Ectodermal cell (in vitro differentiated cells): ENCODE measurements at regions not wholly inside any gene's neighbourhood (a gene's known extent, or its start where the extent isn't known, plus 50 kb on each side); places are given as distances from the start of the nearest gene placed in this dataset.

Experiments
- H3K27ac ChIP-seq: 2 replicates; pipeline ENCODE4 v1.7.0; 2013; ENCODE audit warnings: mild to moderate bottlenecking, low read depth, low read length; ENCODE audit not compliant: insufficient read depth, poor library complexity, severe bottlenecking
- H3K27me3 ChIP-seq: 2 replicates; pipeline ENCODE4 v1.7.0; 2013; ENCODE audit warnings: mild to moderate bottlenecking, low read length; ENCODE audit not compliant: insufficient read depth, control insufficient read depth, poor library complexity, severe bottlenecking
- H3K36me3 ChIP-seq: one replicate; pipeline ENCODE4 v1.7.0; 2013; ENCODE audit warnings: low read length; ENCODE audit not compliant: control insufficient read depth, insufficient read depth
- H3K4me1 ChIP-seq: one replicate; pipeline ENCODE4 v1.7.0; 2013; ENCODE audit warnings: low read length; ENCODE audit not compliant: control insufficient read depth, insufficient read depth
- H3K4me3 ChIP-seq: 2 replicates; pipeline ENCODE4 v1.7.0; 2013; ENCODE audit warnings: low read depth, low read length, control low read depth; ENCODE audit not compliant: insufficient read depth
- H3K9me3 ChIP-seq: 2 replicates; pipeline ENCODE4 v1.7.0; 2013; ENCODE audit warnings: mild to moderate bottlenecking, low read length, moderate library complexity; ENCODE audit not compliant: control insufficient read depth
- WGBS, 2 experiments: methylation state at CpG; one replicate each; pipeline ENCODE4 v1.1.7; 2013; ENCODE audit warnings: missing lambda C conversion rate in 2 of 2; 5-methylcytosine and 5-hydroxymethylcytosine counted together

DNA sequence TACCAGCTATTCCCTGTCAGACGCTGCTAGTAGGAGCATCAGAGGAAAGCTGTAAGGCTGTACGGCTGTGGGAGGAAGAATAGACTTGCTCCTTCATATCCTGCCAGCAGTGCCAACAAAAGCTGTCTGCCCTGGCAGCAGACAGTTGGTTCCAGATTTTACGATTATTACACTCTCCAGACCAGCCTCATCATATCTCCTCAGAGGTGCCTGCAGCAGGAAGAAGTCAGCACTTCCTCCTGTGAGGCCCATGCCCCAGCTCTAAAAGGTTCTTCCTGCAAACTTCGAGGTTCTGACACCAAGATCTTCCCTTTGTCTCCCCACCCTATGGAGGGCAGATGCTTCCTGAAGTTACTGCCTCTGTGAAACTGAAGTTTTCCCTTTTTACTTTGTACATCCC, 537.7 kb upstream of the PKDCC start:
- Histone ChIP-seq H3K4me1 (no peaks in the 10 kb centered on the region), H3K4me3 (no peak overlapping the region)
- 84% methylated on average over 4 of the region's 4 CpGs for WGBS, 2 experiments

DNA sequence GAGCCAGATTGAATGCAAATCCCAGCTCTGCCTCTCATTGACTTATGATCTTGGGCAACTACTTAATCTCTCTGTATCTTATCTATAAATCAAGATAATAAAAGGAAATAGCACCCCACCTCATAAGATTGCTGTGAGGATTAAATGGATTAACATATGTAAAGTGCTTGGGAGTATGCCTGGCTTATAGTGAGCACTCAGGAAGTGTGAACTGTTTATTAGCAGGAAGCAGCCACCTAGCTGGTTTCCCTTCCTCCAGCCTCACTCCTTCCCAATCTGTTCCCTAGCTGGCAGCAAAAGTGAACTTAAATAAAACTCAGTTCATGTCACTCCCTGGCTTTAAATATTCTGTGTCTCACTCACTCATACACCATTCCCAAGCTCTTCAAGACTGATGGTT, 526.6 kb upstream of the PKDCC start:
- Histone ChIP-seq H3K4me1 (no peaks in the 10 kb centered on the region), H3K9me3 (no peaks in the 10 kb centered on the region), H3K36me3 (no peaks in the 10 kb centered on the region), H3K4me3 (no peak overlapping the region), H3K27ac (no peak overlapping the region), H3K27me3 (no peaks in the 10 kb centered on the region)

More for the DNA sequence above, 537.7 kb upstream of the PKDCC start:
- Histone ChIP-seq H3K36me3 (no peaks in the 10 kb centered on the region), H3K27me3 (no peaks in the 10 kb centered on the region), H3K27ac (no peak overlapping the region), H3K9me3 (no peaks in the 10 kb centered on the region)

DNA sequence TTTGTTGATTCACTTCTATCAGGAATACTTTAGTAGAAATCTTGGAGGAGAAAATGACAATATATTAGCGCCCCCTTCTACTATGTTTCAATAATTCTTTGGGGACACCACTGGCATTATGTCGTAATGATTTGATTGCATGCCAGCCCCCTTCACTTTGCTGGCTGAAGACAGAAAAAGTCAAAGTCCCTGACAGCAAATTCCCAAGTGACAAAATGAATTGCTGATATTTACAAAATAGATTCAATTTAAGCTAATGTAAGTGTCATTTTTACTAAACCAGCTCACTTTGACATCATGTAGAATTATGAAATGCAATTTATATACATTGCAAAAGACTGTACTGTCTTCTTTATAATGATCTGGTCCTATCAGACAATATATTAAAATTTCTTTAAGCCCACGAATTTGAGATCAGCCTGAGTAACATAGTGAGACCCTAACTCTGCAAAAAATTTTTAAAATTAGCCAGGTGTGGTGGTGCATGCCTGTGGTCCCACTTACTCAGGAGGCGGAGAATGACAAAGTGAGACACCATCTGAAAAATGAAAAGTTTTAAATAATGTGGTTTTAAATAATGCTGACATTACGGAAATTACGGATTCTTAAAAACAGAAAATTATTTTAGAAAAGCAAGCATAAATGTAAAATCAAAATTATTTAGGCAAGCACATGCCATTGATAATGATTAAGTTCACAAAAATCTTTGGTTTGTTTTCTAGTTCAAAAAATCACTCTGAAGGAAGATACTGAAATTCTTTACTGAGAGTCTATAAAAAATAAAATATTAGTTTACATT, 520.1 kb upstream of the PKDCC start:
- Histone ChIP-seq H3K27ac (no peak overlapping the region), H3K4me3 (no peak overlapping the region), H3K4me1 (no peaks in the 10 kb centered on the region), H3K27me3 (no peaks in the 10 kb centered on the region), H3K36me3 (no peaks in the 10 kb centered on the region), H3K9me3 (no peaks in the 10 kb centered on the region)
- 76 to 96% methylated on average over 4 to 5 of the region's 6 CpGs for WGBS, 2 experiments

DNA sequence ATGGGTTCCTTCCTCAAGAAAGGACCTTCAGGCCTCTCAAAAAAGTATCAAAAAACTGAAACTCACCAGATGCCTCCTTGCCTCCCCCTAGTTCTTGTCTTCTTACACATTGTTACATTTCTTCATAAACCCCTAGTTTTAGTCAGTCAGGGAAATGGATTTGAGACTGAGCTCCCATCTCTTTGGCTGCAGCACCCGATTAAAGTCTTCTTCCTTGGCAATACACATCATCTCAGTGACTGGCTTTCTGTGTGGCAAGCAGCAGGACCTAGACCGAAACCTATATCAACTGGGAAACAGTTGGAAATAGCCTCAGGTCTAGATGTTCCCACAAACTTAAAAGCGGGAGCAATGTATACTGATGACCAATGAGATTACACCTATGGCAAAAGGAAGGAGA, 512.2 kb upstream of the PKDCC start:
- Histone ChIP-seq H3K27me3 (no peaks in the 10 kb centered on the region), H3K27ac (no peak overlapping the region), H3K4me1 (no peaks in the 10 kb centered on the region), H3K36me3 (no peaks in the 10 kb centered on the region), H3K9me3 (no peaks in the 10 kb centered on the region), H3K4me3 (no peak overlapping the region)
- 93 to 94% methylated on average over 3 of the region's 3 CpGs for WGBS, 2 experiments

DNA sequence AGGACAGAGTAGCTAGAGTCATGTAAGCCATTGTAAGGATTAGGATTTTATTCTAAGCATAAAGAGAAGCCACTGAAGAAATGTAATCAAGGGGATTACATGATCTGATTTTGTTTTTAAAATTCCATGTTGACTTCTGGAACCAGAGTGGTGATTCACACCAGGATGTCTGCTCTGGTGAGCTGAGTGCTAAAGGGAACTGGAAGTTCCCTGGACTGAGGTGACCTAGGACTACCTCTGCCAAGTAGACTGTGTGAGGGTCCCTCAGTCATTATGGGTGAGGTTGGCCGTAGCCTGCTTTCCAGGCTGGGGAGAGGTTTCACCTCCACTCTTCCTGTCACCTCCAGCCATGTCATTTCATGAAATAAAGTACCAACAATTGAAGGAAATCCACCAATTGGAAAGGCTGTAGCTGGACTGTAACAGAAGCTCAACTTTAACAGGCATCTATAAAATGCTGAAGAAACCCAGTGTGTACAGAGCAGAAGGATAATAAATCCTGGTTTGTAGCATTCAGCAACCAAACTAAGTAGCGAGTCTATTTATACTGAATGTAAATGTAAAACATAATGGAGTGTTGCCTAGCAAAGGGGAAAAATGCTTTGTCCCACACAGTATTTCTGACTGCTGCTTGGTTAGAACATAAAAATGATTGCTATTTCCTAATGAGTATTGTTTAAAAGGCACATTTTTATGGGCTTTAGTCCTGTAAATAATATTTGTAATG, 507.4 kb upstream of the PKDCC start:
- Histone ChIP-seq H3K9me3 (no peaks in the 10 kb centered on the region), H3K27ac (no peak overlapping the region), H3K27me3 (no peaks in the 10 kb centered on the region), H3K4me1 (no peaks in the 10 kb centered on the region), H3K4me3 (no peak overlapping the region), H3K36me3 (no peaks in the 10 kb centered on the region)
- 95 to 98% methylated on average over 2 of the region's 2 CpGs for WGBS, 2 experiments

DNA sequence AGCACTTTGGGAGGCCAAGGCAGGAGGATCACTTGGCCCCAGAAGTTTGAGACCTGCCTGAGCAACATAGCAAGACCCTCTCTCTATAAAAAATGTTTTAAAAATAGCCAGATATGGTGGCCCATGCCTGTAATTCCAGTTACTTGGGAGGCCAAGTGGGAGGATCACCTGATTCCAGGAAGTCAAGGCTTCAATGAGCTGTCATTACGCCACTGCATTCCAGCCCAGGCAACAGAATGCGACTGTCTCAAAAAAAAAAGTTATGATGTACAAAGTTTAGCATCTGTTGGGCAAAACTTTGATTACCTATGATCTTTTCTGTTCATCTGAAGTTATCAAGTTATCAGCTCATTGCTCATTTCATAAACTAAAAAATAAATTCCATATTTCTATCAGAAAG, 504.1 kb upstream of the PKDCC start:
- Histone ChIP-seq H3K4me1 (no peaks in the 10 kb centered on the region), H3K36me3 (no peaks in the 10 kb centered on the region), H3K27ac (no peak overlapping the region), H3K4me3 (no peak overlapping the region), H3K9me3 (no peaks in the 10 kb centered on the region), H3K27me3 (no peaks in the 10 kb centered on the region)
- WGBS, 2 experiments = 94 to 95% methylated on average over 2 of the region's 2 CpGs

DNA sequence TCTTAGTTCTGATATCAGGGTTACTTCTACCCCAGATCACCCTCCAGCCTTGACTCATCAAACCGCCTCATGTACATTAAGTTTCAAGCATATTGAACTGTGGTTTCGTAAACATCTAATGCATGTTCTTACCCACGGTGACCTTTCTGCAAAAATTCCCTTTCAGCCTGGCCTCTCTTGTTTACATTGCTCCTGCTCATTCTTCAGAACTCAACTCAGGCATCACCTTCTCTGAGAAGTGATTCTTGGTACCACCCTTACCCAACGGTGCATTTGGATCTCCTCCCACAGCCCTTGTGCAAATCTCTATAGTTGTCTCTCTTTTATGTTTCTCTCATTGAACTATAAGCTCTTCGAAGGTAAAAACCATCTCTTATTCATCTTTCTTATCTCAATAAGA, 503.1 kb upstream of the PKDCC start:
- H3K4me3 ChIP-seq = no peak overlapping the region
- no peaks in the 10 kb centered on the region for H3K27me3 ChIP-seq
- 83% methylated on average over 4 of the region's 5 CpGs for WGBS, 2 experiments
- H3K36me3 ChIP-seq = no peaks in the 10 kb centered on the region
- no peaks in the 10 kb centered on the region for H3K9me3 ChIP-seq
- H3K27ac ChIP-seq = no peak overlapping the region
- no peaks in the 10 kb centered on the region for H3K4me1 ChIP-seq

DNA sequence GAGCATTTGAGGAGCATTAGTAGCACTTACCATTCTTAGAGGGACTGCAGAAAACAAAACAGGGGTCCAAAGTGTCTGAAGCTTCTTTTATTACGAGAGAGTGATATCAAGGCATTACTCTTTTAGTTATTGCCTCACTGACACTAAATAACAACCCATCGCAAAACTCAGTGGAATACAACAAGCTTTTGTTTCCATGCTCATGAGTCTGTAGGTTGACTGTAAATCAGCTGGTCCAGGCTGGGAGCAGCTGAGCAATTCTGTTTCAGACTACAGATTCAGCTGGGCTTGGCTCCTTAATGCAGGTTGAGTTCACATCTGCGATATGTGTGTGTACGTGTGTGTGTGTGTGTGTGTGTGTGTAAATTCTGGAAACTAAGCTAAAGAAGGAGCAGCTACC, 501.8 kb upstream of the PKDCC start:
- H3K9me3 ChIP-seq = no peaks in the 10 kb centered on the region
- no peak overlapping the region for H3K4me3 ChIP-seq
- no peaks in the 10 kb centered on the region for H3K27me3 ChIP-seq
- H3K27ac ChIP-seq = no peak overlapping the region
- H3K36me3 ChIP-seq = no peaks in the 10 kb centered on the region
- no peaks in the 10 kb centered on the region for H3K4me1 ChIP-seq
- 70 to 73% methylated on average over 4 of the region's 4 CpGs for WGBS, 2 experiments

DNA sequence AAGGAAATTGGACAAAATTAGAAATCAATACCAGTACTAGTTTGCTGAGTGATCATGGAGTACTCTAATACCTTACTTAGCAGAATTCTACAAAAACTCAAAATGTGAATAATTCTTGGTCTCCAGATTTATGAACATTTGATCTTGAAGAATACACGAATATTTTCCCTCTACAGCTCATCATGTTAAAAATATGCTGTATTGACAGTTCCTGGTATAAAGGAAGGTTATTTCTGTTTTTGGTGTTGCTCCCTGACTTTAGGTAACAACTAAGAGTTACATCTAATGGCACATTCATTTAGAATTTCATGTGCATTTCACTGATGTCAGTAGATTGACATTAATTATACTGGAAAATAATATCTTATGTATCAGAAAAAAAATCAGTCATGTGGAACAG, 479.2 kb upstream of the PKDCC start:
- Histone ChIP-seq H3K4me3 (no peak overlapping the region), H3K9me3 (no peaks in the 10 kb centered on the region), H3K27ac (no peak overlapping the region), H3K36me3 (no peaks in the 10 kb centered on the region), H3K27me3 (no peaks in the 10 kb centered on the region), H3K4me1 (no peaks in the 10 kb centered on the region)
- no CpG with 5 or more reads among the region's 1 CpG for WGBS, 2 experiments

DNA sequence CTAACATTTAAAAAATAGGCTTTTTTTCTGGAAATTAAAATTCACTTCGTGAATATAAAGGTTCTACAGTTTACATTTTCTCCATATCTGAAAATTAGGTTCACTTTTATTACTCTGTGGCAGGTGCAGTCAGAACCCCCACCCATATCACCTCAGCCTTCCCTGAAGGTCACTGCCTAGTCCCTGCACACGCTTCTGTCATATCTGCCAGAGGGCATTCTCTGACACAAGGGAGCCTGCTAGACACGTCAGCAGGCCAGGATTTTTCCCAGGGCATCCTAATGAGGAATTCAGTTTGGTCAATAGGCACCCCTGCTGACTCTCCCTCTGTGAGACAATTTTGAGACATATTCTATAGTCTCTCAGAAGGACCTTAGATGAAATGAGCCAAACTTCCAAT, 475.7 kb upstream of the PKDCC start:
- H3K27me3 ChIP-seq = no peaks in the 10 kb centered on the region
- no peaks in the 10 kb centered on the region for H3K4me1 ChIP-seq
- H3K4me3 ChIP-seq = no peak overlapping the region
- no peaks in the 10 kb centered on the region for H3K36me3 ChIP-seq
- H3K9me3 ChIP-seq = no peaks in the 10 kb centered on the region
- no peak overlapping the region for H3K27ac ChIP-seq
- 79 to 87% methylated on average over 3 of the region's 3 CpGs for WGBS, 2 experiments
